ENCODE measurements at regions not wholly inside any gene's neighbourhood (a gene's known extent, or its start where the extent isn't known, plus 50 kb on each side); places are given as distances from the start of the nearest gene placed in this dataset.

DNA sequence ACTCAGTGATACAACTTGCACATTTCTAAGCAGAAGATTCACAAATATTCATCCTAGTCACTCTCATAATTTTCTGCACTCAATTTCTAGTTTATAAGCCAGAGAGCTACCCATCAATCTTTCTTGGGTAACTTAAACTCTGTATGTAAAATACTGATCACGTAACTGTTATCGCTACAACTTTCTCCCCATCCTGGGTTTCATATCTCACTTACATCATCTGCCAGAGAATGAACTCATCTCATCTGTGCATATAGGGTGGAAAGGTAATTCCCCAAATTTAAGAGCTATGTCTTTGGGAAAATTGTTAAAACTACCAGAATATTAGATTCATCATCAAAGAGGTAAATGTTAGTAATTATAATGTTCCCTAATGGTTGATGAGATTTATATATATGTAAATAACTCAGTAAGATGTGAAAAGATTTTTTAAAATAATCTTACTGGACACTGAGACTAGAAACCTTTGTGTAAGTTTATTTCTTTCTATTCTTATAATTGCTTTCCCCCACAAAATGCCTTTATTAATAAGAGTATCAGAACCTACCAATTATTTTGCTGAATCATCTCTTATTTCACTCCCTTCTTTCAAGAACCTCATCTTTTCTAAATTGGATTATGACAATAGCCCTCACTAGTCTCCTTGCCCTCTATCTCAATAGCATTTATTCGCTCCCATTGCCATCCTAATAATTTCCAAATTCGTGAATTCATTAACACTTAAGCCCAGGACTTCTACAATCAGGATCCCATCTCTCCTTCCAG is 729.0 kb downstream of the EPHA4 start:
- TF ChIP-seq, protein P1, sequence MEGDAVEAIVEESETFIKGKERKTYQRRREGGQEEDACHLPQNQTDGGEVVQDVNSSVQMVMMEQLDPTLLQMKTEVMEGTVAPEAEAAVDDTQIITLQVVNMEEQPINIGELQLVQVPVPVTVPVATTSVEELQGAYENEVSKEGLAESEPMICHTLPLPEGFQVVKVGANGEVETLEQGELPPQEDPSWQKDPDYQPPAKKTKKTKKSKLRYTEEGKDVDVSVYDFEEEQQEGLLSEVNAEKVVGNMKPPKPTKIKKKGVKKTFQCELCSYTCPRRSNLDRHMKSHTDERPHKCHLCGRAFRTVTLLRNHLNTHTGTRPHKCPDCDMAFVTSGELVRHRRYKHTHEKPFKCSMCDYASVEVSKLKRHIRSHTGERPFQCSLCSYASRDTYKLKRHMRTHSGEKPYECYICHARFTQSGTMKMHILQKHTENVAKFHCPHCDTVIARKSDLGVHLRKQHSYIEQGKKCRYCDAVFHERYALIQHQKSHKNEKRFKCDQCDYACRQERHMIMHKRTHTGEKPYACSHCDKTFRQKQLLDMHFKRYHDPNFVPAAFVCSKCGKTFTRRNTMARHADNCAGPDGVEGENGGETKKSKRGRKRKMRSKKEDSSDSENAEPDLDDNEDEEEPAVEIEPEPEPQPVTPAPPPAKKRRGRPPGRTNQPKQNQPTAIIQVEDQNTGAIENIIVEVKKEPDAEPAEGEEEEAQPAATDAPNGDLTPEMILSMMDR (IDR thresholded peaks at IDR 0.05): no peak
- TF ChIP-seq POLR2AphosphoS5 (IDR thresholded peaks at IDR 0.05): no peak
- TF ChIP-seq EP300 (IDR thresholded peaks at IDR 0.05; ENCODE audit: low read depth): no peak

Data from transverse colon (tissue), 4 donors.